ENCODE measurements at regions not wholly inside any gene's neighbourhood (a gene's known extent, or its start where the extent isn't known, plus 50 kb on each side); places are given as distances from the start of the nearest gene placed in this dataset.

- no peak for TF ChIP-seq CTCF (IDR thresholded peaks at IDR 0.05; ENCODE audit: low read depth, low read length, missing input control)
- no peak for TF ChIP-seq ZBTB33 (IDR thresholded peaks at IDR 0.05)
- no peak for TF ChIP-seq TAF1 (conservative IDR thresholded peaks at IDR 0.05)
- no peak for TF ChIP-seq ATF3 (IDR thresholded peaks at IDR 0.05)
- no peak for TF ChIP-seq MAX (IDR thresholded peaks at IDR 0.05)
- TF ChIP-seq REST (IDR thresholded peaks at IDR 0.05) = no peak
- TF ChIP-seq RAD21 (IDR thresholded peaks at IDR 0.05) = no peak
- TF ChIP-seq RXRA (IDR thresholded peaks at IDR 0.05) = no peak
- no peak for TF ChIP-seq EGR1 (IDR thresholded peaks at IDR 0.05; ENCODE audit: low read depth in 2 of 2)
- no peak for TF ChIP-seq SP1 (IDR thresholded peaks at IDR 0.05)
- no peak for TF ChIP-seq YY1 (IDR thresholded peaks at IDR 0.05)
- TF ChIP-seq FOXA1 (IDR thresholded peaks at IDR 0.05) = no peak
- no peak for TF ChIP-seq JUND (IDR thresholded peaks at IDR 0.05)
- TF ChIP-seq GABPA (IDR thresholded peaks at IDR 0.05 in 1 of 2, conservative IDR thresholded peaks at IDR 0.05 in 1 of 2) = no peak
Observed at GRCh38 chr5:166004006-166004405, 2287.4 kb upstream of the WWC1 start.

Measured in liver (tissue), 3 donors.